ENCODE measurements at regions not wholly inside any gene's neighbourhood (a gene's known extent, or its start where the extent isn't known, plus 50 kb on each side); places are given as distances from the start of the nearest gene placed in this dataset.
A peak's percentile ranks its signal among the peaks of the same experiment; 100 is the strongest.
"Not testable (repeated sequence)": the region's sequence is repeated elsewhere in the genome, so short reads cannot be mapped to it uniquely, and the experiment has no call there.

DNA sequence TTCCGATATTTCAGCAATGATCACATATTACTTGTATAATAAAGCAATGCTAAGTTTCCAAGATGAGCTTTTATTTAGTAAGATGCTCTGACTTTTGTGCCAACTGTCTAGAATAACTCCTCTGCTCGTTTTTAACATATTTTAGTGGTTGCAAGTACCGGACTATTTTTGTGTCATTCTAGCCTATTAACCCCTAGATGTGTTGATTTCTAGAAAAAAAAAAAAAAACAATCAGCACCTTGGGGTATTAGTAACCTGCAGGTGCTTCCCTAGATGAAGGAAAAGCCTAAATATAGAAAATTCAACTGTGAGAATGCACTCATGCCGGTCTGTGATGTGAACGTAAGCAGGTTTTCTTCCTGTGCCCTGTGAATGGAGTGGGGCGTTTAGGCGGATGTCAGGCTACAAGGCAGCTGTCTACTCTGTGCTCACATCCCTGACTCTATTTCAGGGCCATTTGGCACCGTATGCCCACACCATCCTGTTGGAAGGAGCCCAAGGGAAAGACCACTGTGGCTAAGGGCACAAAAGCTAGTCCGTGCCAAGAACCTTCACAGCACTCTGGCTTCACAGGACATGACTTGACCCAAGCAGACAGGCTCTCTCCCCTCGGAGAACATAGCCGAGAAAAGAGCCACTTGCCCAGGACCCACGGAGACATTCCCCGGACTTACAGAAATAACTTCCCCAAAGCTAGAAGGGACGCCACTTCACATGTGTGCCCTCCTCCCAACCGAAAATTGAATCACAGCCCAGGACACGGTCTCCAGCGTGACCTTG lies 60.9 kb upstream of the AGAP1 start:
- DNase-seq (ENCODE audit: low read depth) = peak; percentile 91

DNA sequence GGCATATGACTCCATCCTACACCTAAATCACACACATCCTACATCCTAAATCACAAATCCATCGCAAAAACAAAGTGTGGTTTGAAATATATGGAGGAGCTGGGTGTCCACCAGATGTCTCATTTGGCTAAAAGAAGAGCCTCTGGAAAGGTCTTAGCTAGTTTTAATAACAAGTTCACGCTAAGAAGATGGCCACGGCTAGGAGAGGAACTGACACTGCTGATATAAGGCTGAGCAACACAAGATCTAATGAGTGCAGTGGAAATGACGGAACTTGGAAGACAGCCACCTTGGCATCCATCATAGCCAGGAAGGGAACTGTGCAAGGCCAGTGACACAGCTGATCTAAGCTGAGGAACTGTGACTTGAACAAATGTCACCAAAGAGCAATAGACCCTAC lies 60.0 kb upstream of the AGAP1 start:
- peak; percentile 50 for DNase-seq (ENCODE audit: low read depth)

DNA sequence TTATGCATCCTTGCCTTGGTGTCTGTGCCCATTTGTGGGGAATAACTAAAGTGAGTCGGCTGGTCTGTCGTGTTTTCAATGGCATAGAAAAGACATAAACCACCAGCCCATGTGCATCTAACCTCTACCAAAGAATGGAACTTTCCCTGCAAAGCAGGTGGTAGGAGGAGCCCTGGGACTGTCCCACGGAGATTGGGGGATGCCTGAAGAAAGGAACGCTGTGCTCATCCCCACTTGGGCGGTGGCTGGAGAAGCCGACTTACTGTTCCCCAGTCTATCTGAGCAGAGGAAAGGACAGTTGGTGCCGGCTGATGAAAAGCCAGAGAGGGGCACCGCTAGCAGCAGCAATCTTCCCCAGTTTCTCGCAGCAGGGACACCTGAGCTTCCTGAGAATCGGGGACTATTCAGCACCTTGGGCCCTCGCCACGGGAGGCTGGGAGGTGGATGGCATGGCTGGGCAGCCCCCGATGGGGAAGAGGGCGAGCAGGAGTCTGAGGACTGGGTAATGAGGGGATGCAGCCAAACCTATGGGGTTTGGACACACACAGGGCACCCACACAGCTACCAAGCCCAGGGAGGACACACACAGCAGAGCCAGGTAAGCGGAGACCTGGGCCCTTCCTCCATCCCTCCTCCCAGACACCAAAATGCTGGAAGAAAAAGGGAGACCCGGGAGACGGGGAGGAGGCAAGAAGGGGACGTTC lies 53.7 kb upstream of the AGAP1 start:
- no peak for DNase-seq (ENCODE audit: low read depth)

DNA sequence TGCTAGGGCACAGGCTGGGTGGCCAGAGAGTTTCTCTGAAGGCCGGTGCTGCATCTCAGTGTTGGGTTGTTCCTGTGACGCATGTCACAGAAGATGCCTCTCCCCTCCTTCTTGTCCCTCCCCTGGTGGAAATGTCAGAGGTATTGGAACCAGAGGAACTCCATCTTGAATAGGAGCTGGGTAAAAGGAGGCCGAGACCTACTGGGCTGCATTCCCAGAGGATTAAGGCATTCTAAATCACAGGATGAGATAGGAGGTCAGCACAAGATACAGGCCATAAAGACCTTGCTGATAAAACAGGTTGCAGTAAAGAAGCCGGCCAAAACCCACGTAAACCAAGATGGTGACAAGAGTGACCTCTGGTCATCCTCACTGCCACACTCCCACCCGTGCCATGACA lies 50.3 kb upstream of the AGAP1 start:
- not testable (repeated sequence) for DNase-seq (ENCODE audit: low read depth)

Measured in myocyte (in vitro differentiated cells).